ENCODE measurements at regions not wholly inside any gene's neighbourhood (a gene's known extent, or its start where the extent isn't known, plus 50 kb on each side); places are given as distances from the start of the nearest gene placed in this dataset.

DNA sequence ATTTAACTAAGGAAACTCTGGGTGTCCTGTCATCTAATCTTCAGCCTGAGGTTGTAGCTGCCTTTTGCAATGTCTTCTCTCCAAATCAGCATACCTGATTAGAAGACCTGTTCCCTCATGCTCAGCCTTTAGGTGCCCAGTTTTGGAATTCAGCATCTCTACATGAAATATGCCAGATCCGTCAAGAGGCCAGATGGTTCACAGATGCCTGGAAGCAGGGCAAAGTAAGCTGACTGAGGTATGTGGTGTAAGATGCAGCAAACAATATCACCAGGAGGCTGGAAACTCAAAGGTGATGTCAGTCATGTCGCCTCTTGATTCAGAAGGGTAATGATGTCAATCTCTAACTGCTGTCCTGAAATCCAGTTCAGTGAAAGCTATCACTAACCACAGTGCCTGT is 324.4 kb downstream of the PRELID2 start (continued):
- TF ChIP-seq, protein P1, sequence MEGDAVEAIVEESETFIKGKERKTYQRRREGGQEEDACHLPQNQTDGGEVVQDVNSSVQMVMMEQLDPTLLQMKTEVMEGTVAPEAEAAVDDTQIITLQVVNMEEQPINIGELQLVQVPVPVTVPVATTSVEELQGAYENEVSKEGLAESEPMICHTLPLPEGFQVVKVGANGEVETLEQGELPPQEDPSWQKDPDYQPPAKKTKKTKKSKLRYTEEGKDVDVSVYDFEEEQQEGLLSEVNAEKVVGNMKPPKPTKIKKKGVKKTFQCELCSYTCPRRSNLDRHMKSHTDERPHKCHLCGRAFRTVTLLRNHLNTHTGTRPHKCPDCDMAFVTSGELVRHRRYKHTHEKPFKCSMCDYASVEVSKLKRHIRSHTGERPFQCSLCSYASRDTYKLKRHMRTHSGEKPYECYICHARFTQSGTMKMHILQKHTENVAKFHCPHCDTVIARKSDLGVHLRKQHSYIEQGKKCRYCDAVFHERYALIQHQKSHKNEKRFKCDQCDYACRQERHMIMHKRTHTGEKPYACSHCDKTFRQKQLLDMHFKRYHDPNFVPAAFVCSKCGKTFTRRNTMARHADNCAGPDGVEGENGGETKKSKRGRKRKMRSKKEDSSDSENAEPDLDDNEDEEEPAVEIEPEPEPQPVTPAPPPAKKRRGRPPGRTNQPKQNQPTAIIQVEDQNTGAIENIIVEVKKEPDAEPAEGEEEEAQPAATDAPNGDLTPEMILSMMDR (IDR thresholded peaks at IDR 0.05): no peak
- TF ChIP-seq CEBPB (IDR thresholded peaks at IDR 0.05) (no peak), PBX3 (IDR thresholded peaks at IDR 0.05) (no peak), CHD4 (IDR thresholded peaks at IDR 0.05; ENCODE audit: borderline replicate concordance) (no peak), BHLHE40 (IDR thresholded peaks at IDR 0.05; ENCODE audit: low read depth, low read length) (no peak), HOXA7 (CRISPR knock-in tag; IDR thresholded peaks at IDR 0.05) (no peak), POLR2AphosphoS2 (conservative IDR thresholded peaks at IDR 0.05; ENCODE audit: low read length) (no peak), EP300 (IDR thresholded peaks at IDR 0.05) (no peak), FOSL2 (IDR thresholded peaks at IDR 0.05) (no peak), FOSL2 (CRISPR knock-in tag; IDR thresholded peaks at IDR 0.05) (no peak)

- POLR2A ChIA-PET: no interaction called here
- Histone ChIP-seq H3K9me3 (no peaks in the 10 kb centered on the region), H3K27ac (no peak overlapping the region), H3K4me1 (no peaks in the 10 kb centered on the region), H3K4me3 (no peak overlapping the region), H3K4me2 (no peak overlapping the region)
- TF ChIP-seq SREBF2 (IDR thresholded peaks at IDR 0.05) (no peak), HDAC2 (IDR thresholded peaks at IDR 0.05) (no peak), PBX3 (IDR thresholded peaks at IDR 0.05) (no peak), NFE2L2 (conservative IDR thresholded peaks at IDR 0.05; ENCODE audit: low read length) (no peak), BHLHE40 (IDR thresholded peaks at IDR 0.05; ENCODE audit: low read depth, low read length) (no peak), FOSB (CRISPR knock-in tag; IDR thresholded peaks at IDR 0.05) (no peak)
- TF ChIP-seq, protein P2, sequence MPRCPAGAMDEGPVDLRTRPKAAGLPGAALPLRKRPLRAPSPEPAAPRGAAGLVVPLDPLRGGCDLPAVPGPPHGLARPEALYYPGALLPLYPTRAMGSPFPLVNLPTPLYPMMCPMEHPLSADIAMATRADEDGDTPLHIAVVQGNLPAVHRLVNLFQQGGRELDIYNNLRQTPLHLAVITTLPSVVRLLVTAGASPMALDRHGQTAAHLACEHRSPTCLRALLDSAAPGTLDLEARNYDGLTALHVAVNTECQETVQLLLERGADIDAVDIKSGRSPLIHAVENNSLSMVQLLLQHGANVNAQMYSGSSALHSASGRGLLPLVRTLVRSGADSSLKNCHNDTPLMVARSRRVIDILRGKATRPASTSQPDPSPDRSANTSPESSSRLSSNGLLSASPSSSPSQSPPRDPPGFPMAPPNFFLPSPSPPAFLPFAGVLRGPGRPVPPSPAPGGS (IDR thresholded peaks at IDR 0.05): no peak
- FAIRE-seq: no peak
- DNase-seq (ENCODE audit: low read depth in 1 of 2, low spot score in 1 of 2): no peak
- CTCF ChIA-PET: interaction anchor here (0.9 kb wide), 1 partner anchor 9 kb away, joined by 3 read pairs; no protein-coding TSS in a partner anchor
- 70% methylated on average over 1 of the region's 1 CpG for WGBS (ENCODE audit: missing lambda C conversion rate)
- no peak for ATAC-seq
These were observed 324.8 kb downstream of the PRELID2 start for GRCh38 chr5:145510324-145510723.

DNA sequence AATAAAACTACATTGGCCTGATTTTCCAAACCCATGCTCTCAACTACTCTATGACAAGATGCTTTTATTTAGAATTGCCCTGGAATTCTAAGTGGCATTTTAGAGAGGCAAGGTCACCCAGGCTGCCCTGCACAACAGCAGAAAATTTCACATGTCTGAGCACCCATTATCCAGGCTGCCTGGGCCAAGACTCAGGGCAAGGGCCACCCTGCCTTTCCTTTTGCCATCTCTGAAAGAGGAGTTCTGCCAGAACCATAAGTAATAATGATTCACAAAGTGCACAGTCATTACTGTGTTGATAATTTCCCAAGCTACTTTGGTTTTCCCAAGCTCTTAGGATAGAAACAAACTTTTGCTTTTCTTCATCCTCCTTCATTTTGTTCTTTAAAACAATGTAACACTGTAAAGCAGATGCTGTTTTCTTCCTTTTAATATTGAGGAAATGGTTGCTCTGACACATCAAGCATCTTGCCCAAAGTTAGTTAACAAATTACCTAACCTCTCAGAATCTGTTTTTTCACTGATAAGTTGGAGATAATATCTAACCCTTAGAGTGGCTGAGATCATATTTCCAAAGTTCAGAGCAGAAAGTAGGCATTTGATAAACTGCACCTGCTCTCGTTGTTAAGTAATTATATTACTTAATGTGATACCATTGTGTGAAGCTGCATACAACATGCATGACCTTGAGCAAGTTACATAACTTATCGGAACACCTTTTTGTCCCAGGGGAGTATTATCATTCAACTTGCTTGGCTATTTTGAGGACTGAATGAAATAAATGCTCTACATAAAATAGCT is 325.6 kb downstream of the PRELID2 start:
- WGBS (ENCODE audit: missing lambda C conversion rate): 72% methylated on average over 2 of the region's 2 CpGs
- no peak for DNase-seq (ENCODE audit: low read depth in 1 of 2, low spot score in 1 of 2)

More for the DNA sequence above, 325.6 kb downstream of the PRELID2 start:
- H3K9me3 ChIP-seq: no peaks in the 10 kb centered on the region
- ChIA-PET CTCF (interaction anchor here (0.9 kb wide), 1 partner anchor 10 kb away, joined by 3 read pairs; no protein-coding TSS in a partner anchor), POLR2A (no interaction called here)
- no peak for ATAC-seq
- H3K4me2 ChIP-seq: no peak overlapping the region
- no peak for FAIRE-seq
- H3K4me1 ChIP-seq: no peaks in the 10 kb centered on the region
- H3K27ac ChIP-seq: no peak overlapping the region
- no peak overlapping the region for H3K4me3 ChIP-seq
- TF ChIP-seq JUN (IDR thresholded peaks at IDR 0.05): no peak

All from A549 (cell line).